ENCODE measurements at regions not wholly inside any gene's neighbourhood (a gene's known extent, or its start where the extent isn't known, plus 50 kb on each side); places are given as distances from the start of the nearest gene placed in this dataset.

DNA sequence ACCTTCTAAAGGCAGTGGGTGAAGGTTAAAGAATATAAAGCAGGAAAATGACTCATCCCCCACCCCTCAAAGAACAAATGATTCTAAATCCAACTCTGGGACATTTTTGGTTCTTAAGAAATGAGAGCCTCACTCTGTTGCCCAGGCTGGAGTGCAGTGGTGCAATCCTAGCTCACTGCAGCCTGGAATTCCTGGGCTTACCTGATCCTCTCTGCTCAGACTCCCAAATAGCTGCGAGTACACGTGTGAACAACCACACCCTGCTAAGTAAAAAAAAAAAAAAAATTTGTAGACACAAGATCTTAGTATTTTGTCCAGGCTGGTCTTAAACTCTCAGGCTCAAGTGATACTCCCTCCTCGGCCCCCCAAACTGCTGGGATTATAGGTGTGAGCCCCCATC, 298.8 kb upstream of the MAF start:
- H3K4me1 Mint-ChIP-seq: peaks cover 18% of the 10 kb centered on the region
- H3K27ac Mint-ChIP-seq: peak overlapping the region in 1 of 3 experiments; percentile 4
- TF ChIP-seq, protein P1, sequence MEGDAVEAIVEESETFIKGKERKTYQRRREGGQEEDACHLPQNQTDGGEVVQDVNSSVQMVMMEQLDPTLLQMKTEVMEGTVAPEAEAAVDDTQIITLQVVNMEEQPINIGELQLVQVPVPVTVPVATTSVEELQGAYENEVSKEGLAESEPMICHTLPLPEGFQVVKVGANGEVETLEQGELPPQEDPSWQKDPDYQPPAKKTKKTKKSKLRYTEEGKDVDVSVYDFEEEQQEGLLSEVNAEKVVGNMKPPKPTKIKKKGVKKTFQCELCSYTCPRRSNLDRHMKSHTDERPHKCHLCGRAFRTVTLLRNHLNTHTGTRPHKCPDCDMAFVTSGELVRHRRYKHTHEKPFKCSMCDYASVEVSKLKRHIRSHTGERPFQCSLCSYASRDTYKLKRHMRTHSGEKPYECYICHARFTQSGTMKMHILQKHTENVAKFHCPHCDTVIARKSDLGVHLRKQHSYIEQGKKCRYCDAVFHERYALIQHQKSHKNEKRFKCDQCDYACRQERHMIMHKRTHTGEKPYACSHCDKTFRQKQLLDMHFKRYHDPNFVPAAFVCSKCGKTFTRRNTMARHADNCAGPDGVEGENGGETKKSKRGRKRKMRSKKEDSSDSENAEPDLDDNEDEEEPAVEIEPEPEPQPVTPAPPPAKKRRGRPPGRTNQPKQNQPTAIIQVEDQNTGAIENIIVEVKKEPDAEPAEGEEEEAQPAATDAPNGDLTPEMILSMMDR (IDR thresholded peaks at IDR 0.05; ENCODE audit: unreplicated experiment in 3 of 3): no peak
- H3K36me3 Mint-ChIP-seq (ENCODE audit: low read depth): no peaks in the 10 kb centered on the region
- no peaks in the 10 kb centered on the region for H3K9me3 Mint-ChIP-seq
- H3K4me3 Mint-ChIP-seq: no peak overlapping the region
- H3K27me3 Mint-ChIP-seq (ENCODE audit: low read depth): no peaks in the 10 kb centered on the region

GRCh38 chr16:79898703-79899102, 298.2 kb upstream of the MAF start:
- TF ChIP-seq, protein P1 (IDR thresholded peaks at IDR 0.05; ENCODE audit: unreplicated experiment in 3 of 3): no peak
- Mint-ChIP-seq H3K4me1 (peaks cover 16% of the 10 kb centered on the region), H3K36me3 (ENCODE audit: low read depth) (no peaks in the 10 kb centered on the region), H3K4me3 (no peak overlapping the region), H3K27me3 (ENCODE audit: low read depth) (no peaks in the 10 kb centered on the region), H3K27ac (no peak overlapping the region), H3K9me3 (no peaks in the 10 kb centered on the region)

- Mint-ChIP-seq H3K27me3 (ENCODE audit: low read depth) (no peaks in the 10 kb centered on the region), H3K27ac (peak overlapping the region; percentile 11 to 44 (median 40)), H3K36me3 (ENCODE audit: low read depth) (no peaks in the 10 kb centered on the region), H3K4me3 (no peak overlapping the region), H3K9me3 (no peaks in the 10 kb centered on the region), H3K4me1 (peaks cover 12% of the 10 kb centered on the region)
- TF ChIP-seq, protein P1 (IDR thresholded peaks at IDR 0.05; ENCODE audit: unreplicated experiment in 3 of 3): no peak
Observed at GRCh38 chr16:79897453-79898146, 297.1 kb upstream of the MAF start.

DNA sequence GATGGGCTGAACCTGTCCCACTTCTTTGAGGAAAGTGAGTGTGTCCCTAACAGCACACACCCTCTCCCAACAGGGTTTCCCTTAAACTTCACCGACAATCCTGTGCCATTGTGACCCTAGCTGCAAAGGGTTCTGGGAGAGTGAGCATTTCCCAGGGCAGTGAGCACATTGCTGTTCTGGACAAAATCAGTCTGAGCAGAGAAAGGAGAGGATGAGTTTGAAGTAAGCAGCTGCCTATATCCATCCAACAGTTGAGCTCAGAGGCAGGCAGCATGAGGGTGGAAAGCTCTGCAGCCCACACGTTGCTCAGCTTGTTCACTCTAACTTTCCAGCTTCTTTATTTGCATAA, 296.5 kb upstream of the MAF start:
- no peaks in the 10 kb centered on the region for H3K36me3 Mint-ChIP-seq (ENCODE audit: low read depth)
- peak overlapping the region; percentile 12 to 44 (median 40) for H3K27ac Mint-ChIP-seq
- peaks cover 12% of the 10 kb centered on the region for H3K4me1 Mint-ChIP-seq
- TF ChIP-seq, protein P1 (IDR thresholded peaks at IDR 0.05; ENCODE audit: unreplicated experiment in 3 of 3): no peak
- no peak overlapping the region for H3K4me3 Mint-ChIP-seq
- peaks cover 4% of the 10 kb centered on the region for H3K27me3 Mint-ChIP-seq (ENCODE audit: low read depth)
- H3K9me3 Mint-ChIP-seq: no peaks in the 10 kb centered on the region

DNA sequence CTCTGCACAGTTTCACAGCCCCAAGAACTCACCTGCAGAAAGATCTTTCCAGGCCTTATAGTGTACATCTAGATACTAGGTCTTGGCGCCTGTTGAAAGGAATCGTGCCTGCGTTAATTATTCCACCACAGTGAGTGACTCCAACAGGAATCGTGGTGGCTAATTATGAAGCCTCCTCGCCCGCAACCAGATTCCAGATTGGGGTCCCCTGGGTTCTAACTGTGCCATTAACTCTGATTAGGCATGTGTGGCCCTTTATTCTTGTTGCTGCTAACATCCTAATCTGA, 295.3 kb upstream of the MAF start:
- peak overlapping the region in 1 of 3 experiments; percentile 76 for H3K27ac Mint-ChIP-seq
- H3K36me3 Mint-ChIP-seq (ENCODE audit: low read depth): no peaks in the 10 kb centered on the region
- H3K27me3 Mint-ChIP-seq (ENCODE audit: low read depth): peaks cover 4% of the 10 kb centered on the region
- no peaks in the 10 kb centered on the region for H3K9me3 Mint-ChIP-seq
- no peak overlapping the region for H3K4me3 Mint-ChIP-seq
- peaks cover 12% of the 10 kb centered on the region for H3K4me1 Mint-ChIP-seq
- TF ChIP-seq, protein P1 (IDR thresholded peaks at IDR 0.05; ENCODE audit: unreplicated experiment in 3 of 3): no peak

Measured in nephron (organoid).